Sigmoid colon (tissue), 6 donors: ENCODE measurements at regions not wholly inside any gene's neighbourhood (a gene's known extent, or its start where the extent isn't known, plus 50 kb on each side); places are given as distances from the start of the nearest gene placed in this dataset.

ENCODE experiments used
- DNase-seq: peaks from one replicate; pipeline ENCODE4 v3.0.0-alpha.2; 2019
- H3K27ac ChIP-seq, 4 donors: fragments of 200-600 bp; sonication (generic); one replicate each; pipeline ENCODE4 v1.5.1; 2016 to 2019; ENCODE audit warnings: mild to moderate bottlenecking in 1 of 4
- H3K27me3 ChIP-seq, 3 donors: fragments of 200-600 bp; sonication (generic); one replicate each; pipeline ENCODE4 v1.5.1; 2019; ENCODE audit warnings: mild to moderate bottlenecking in 1 of 3
- H3K36me3 ChIP-seq, 4 donors: fragments of 200-600 bp; sonication (generic); one replicate each; pipeline ENCODE4 v1.5.1; 2016 to 2019
- H3K4me1 ChIP-seq, 4 donors: fragments of 200-600 bp; sonication (generic); one replicate each; pipeline ENCODE4 v1.5.1; 2017 to 2019
- H3K4me3 ChIP-seq, 4 donors: fragments of 200-600 bp; sonication (generic); one replicate each; pipeline ENCODE4 v1.5.1; 2017 to 2019; ENCODE audit warnings: mild to moderate bottlenecking in 2 of 4, moderate library complexity in 1 of 4
- H3K9me3 ChIP-seq, 4 donors: fragments of 200-600 bp in 3 of 4; sonication (generic) in 3 of 4; one replicate each; pipeline versions ENCODE4 v1.5.1 to v1.6.1; 2013 to 2019
- CTCF ChIP-seq, 4 experiments: fragments of 450-650 bp in 3 of 4; fragments of 200-600 bp in 1 of 4; IDR thresholded peaks; one replicate each; pipeline ENCODE4 v1.5.1; 2016 to 2019; ENCODE audit warnings: antibody characterized with exemption in 4 of 4, mild to moderate bottlenecking in 3 of 4, moderate library complexity in 2 of 4
- EP300 ChIP-seq, 4 donors: sonication (generic); formaldehyde crosslinking; IDR thresholded peaks; one replicate each; pipeline ENCODE4 v1.6.1; 2017; ENCODE audit warnings: antibody characterized with exemption in 4 of 4
- POLR2A ChIP-seq, 2 donors: fragments of 450-650 bp; IDR thresholded peaks; one replicate each; pipeline ENCODE4 v1.6.1; 2016; ENCODE audit warnings: antibody characterized with exemption in 2 of 2, mild to moderate bottlenecking in 2 of 2, moderate library complexity in 2 of 2
- POLR2AphosphoS5 ChIP-seq, 4 donors: sonication (generic); formaldehyde crosslinking; IDR thresholded peaks; one replicate each; pipeline ENCODE4 v1.6.1; 2017; ENCODE audit warnings: antibody characterized with exemption in 4 of 4
- WGBS, 2 donors: extraction: QIAGEN DNeasy Blood & Tissue Kit; methylation state at CpG; one replicate each; pipeline ENCODE4 v1.1.7; 2013; 5-methylcytosine and 5-hydroxymethylcytosine counted together
- intact Hi-C: fragments of 100-400 bp; cut with DNase I; formaldehyde crosslinking; loops from one replicate; pipeline ENCODE4 v1.15.1; 2023
- donor health status: healthy with polysubstance abuse.
- donor health status: healthy.

GRCh38 chr5:9785751-9786150 is 155.6 kb upstream of the TAS2R1 start:
- no peak overlapping the region for H3K4me3 ChIP-seq

GRCh38 chr5:9784231-9784630 is 154.1 kb upstream of the TAS2R1 start:
- no peak overlapping the region for H3K27ac ChIP-seq
- no peaks in the 10 kb centered on the region for H3K36me3 ChIP-seq
- H3K4me1 ChIP-seq, result no peaks in the 10 kb centered on the region
- DNase-seq, result no peak
- no peaks in the 10 kb centered on the region for H3K27me3 ChIP-seq
- intact Hi-C loops, result no loop called here
- WGBS, 2 donors, result 95 to 97% methylated on average over 2 of the region's 2 CpGs
- no peak for TF ChIP-seq EP300 (IDR thresholded peaks at IDR 0.05)
- no peak for TF ChIP-seq POLR2A (IDR thresholded peaks at IDR 0.05)
- no peak for TF ChIP-seq CTCF (IDR thresholded peaks at IDR 0.05)
- no peak for TF ChIP-seq POLR2AphosphoS5 (IDR thresholded peaks at IDR 0.05)
- H3K9me3 ChIP-seq, result peaks cover 0 to 3% (median 0%) of the 10 kb centered on the region in 4 donors
- no peak overlapping the region for H3K4me3 ChIP-seq

More at GRCh38 chr5:9785751-9786150, 155.6 kb upstream of the TAS2R1 start:
- 66 to 76% methylated on average over 2 of the region's 2 CpGs for WGBS, 2 donors
- H3K4me1 ChIP-seq, result peaks cover 0 to 5% (median 0%) of the 10 kb centered on the region in 4 donors
- no peaks in the 10 kb centered on the region for H3K9me3 ChIP-seq
- no peaks in the 10 kb centered on the region for H3K36me3 ChIP-seq
- no peak for DNase-seq
- no peak for TF ChIP-seq EP300 (IDR thresholded peaks at IDR 0.05)
- no peak for TF ChIP-seq POLR2A (IDR thresholded peaks at IDR 0.05)
- TF ChIP-seq CTCF (IDR thresholded peaks at IDR 0.05), result no peak
- intact Hi-C loops, result no loop called here
- H3K27me3 ChIP-seq, result no peaks in the 10 kb centered on the region
- H3K27ac ChIP-seq, result no peak overlapping the region

GRCh38 chr5:9782826-9783560 is 152.8 kb upstream of the TAS2R1 start:
- no peak for TF ChIP-seq EP300 (IDR thresholded peaks at IDR 0.05)
- TF ChIP-seq POLR2AphosphoS5 (IDR thresholded peaks at IDR 0.05), result no peak
- no peak for TF ChIP-seq POLR2A (IDR thresholded peaks at IDR 0.05)
- TF ChIP-seq CTCF (IDR thresholded peaks at IDR 0.05), result no peak
- Histone ChIP-seq H3K36me3 (no peaks in the 10 kb centered on the region), H3K27ac (no peak overlapping the region), H3K9me3 (peaks cover 0 to 3% (median 0%) of the 10 kb centered on the region in 4 donors), H3K27me3 (no peaks in the 10 kb centered on the region), H3K4me3 (no peak overlapping the region), H3K4me1 (no peaks in the 10 kb centered on the region)
- intact Hi-C loops, result no loop called here
- 11 to 26% methylated on average over 7 of the region's 7 CpGs for WGBS, 2 donors
- no peak for DNase-seq

- Histone ChIP-seq H3K9me3 (peaks cover 0 to 3% (median 0%) of the 10 kb centered on the region in 4 donors), H3K36me3 (no peaks in the 10 kb centered on the region), H3K4me1 (no peaks in the 10 kb centered on the region), H3K27me3 (no peaks in the 10 kb centered on the region), H3K27ac (no peak overlapping the region), H3K4me3 (no peak overlapping the region)
- no peak for TF ChIP-seq POLR2AphosphoS5 (IDR thresholded peaks at IDR 0.05)
- TF ChIP-seq EP300 (IDR thresholded peaks at IDR 0.05), result no peak
- TF ChIP-seq CTCF (IDR thresholded peaks at IDR 0.05), result no peak
- no peak for DNase-seq
- WGBS, 2 donors, result 76 to 84% methylated on average over 1 of the region's 1 CpG
- intact Hi-C loops, result no loop called here
Measured at GRCh38 chr5:9781890-9782289, 151.7 kb upstream of the TAS2R1 start.

- intact Hi-C loops, result no loop called here
- 76 to 88% methylated on average over 2 of the region's 2 CpGs for WGBS, 2 donors
Measured at GRCh38 chr5:9781275-9781674, 151.1 kb upstream of the TAS2R1 start.

More at GRCh38 chr5:9781275-9781674, 151.1 kb upstream of the TAS2R1 start:
- no peak for DNase-seq
- Histone ChIP-seq H3K4me1 (no peaks in the 10 kb centered on the region), H3K27ac (no peak overlapping the region), H3K36me3 (no peaks in the 10 kb centered on the region), H3K27me3 (no peaks in the 10 kb centered on the region), H3K4me3 (no peak overlapping the region), H3K9me3 (peaks cover 0 to 3% (median 0%) of the 10 kb centered on the region in 4 donors)
- no peak for TF ChIP-seq CTCF (IDR thresholded peaks at IDR 0.05)
- no peak for TF ChIP-seq EP300 (IDR thresholded peaks at IDR 0.05)
- TF ChIP-seq POLR2A (IDR thresholded peaks at IDR 0.05), result no peak
- TF ChIP-seq POLR2AphosphoS5 (IDR thresholded peaks at IDR 0.05), result no peak
